Loucy (cell line): ENCODE measurements at regions not wholly inside any gene's neighbourhood (a gene's known extent, or its start where the extent isn't known, plus 50 kb on each side); places are given as distances from the start of the nearest gene placed in this dataset.

ENCODE experiments used
- EZH2phosphoT487 ChIP-seq: fragments of 200-600 bp; IDR thresholded peaks from 2 replicates; pipeline ENCODE4 v1.6.1; 2018; ENCODE audit warnings: antibody characterized with exemption, mild to moderate bottlenecking, moderate library complexity, borderline replicate concordance
- TF ChIP-seq, protein P1 (sequence below): fragments of 200-600 bp; sonication (generic); conservative IDR thresholded peaks from 2 replicates; pipeline ENCODE4 v1.5.1; 2014; ENCODE audit warnings: mild to moderate bottlenecking, antibody characterized with exemption, low read length

- no peak for TF ChIP-seq EZH2phosphoT487
- TF ChIP-seq, protein P1, sequence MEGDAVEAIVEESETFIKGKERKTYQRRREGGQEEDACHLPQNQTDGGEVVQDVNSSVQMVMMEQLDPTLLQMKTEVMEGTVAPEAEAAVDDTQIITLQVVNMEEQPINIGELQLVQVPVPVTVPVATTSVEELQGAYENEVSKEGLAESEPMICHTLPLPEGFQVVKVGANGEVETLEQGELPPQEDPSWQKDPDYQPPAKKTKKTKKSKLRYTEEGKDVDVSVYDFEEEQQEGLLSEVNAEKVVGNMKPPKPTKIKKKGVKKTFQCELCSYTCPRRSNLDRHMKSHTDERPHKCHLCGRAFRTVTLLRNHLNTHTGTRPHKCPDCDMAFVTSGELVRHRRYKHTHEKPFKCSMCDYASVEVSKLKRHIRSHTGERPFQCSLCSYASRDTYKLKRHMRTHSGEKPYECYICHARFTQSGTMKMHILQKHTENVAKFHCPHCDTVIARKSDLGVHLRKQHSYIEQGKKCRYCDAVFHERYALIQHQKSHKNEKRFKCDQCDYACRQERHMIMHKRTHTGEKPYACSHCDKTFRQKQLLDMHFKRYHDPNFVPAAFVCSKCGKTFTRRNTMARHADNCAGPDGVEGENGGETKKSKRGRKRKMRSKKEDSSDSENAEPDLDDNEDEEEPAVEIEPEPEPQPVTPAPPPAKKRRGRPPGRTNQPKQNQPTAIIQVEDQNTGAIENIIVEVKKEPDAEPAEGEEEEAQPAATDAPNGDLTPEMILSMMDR: no peak
Measured at GRCh38 chr6:88246654-88247053, 80.5 kb upstream of the CNR1 start.
